Esophagus squamous epithelium (tissue), 5 donors: ENCODE measurements at regions not wholly inside any gene's neighbourhood (a gene's known extent, or its start where the extent isn't known, plus 50 kb on each side); places are given as distances from the start of the nearest gene placed in this dataset.
"Not testable (repeated sequence)": the region's sequence is repeated elsewhere in the genome, so short reads cannot be mapped to it uniquely, and the experiment has no call there.

Source experiments
- DNase-seq: peaks from one replicate; lab custom pipeline; 2025; lab: John Stamatoyannopoulos, UW
- H3K27ac ChIP-seq, 4 donors: fragments of 200-600 bp; sonication (generic); one replicate each; pipeline ENCODE4 v1.5.1; 2016 to 2019; ENCODE audit warnings: mild to moderate bottlenecking in 1 of 4
- H3K27me3 ChIP-seq, 4 donors: fragments of 200-600 bp; sonication (generic); 1 replicate in 3 of 4; 2 replicates in 1 of 4; pipeline versions ENCODE4 v1.5.1 to v1.6.0; 2017 to 2021; ENCODE audit warnings: antibody characterized with exemption in 1 of 4
- H3K36me3 ChIP-seq, 3 donors: fragments of 200-600 bp; sonication (generic); one replicate each; pipeline ENCODE4 v1.5.1; 2016 to 2019
- H3K4me1 ChIP-seq, 3 donors: fragments of 200-600 bp; sonication (generic); one replicate each; pipeline ENCODE4 v1.5.1; 2017 to 2019
- H3K4me3 ChIP-seq, 4 donors: fragments of 200-600 bp; sonication (generic); 1 replicate in 3 of 4; 2 replicates in 1 of 4; pipeline ENCODE4 v1.5.1; 2016 to 2019; ENCODE audit warnings: mild to moderate bottlenecking in 2 of 4, moderate library complexity in 1 of 4
- H3K9me3 ChIP-seq, 3 donors: fragments of 200-600 bp; sonication (generic); one replicate each; pipeline ENCODE4 v1.5.1; 2016 to 2019
- CTCF ChIP-seq, 6 experiments: fragments of 450-650 bp in 4 of 6; fragments of 200-600 bp in 2 of 6; sonication (generic) in 2 of 6; IDR thresholded peaks; one replicate each; pipeline ENCODE4 v1.5.1; 2016 to 2019; ENCODE audit warnings: antibody characterized with exemption in 6 of 6, mild to moderate bottlenecking in 4 of 6, moderate library complexity in 4 of 6
- POLR2A ChIP-seq, 4 donors: fragments of 450-650 bp; IDR thresholded peaks; one replicate each; pipeline ENCODE4 v1.6.1; 2017; ENCODE audit warnings: antibody characterized with exemption in 4 of 4, mild to moderate bottlenecking in 4 of 4, moderate library complexity in 3 of 4
- WGBS, 2 donors: methylation state at CpG; one replicate each; pipeline ENCODE4 v1.1.5; 2018; 5-methylcytosine and 5-hydroxymethylcytosine counted together
- intact Hi-C: fragments of 100-400 bp; cut with DNase I; formaldehyde crosslinking; loops from one replicate; pipeline ENCODE4 v1.15.0; 2022
- donor health status: DM: yes; HTN: yes; CAD: no.

GRCh38 chr4:64911846-64912245 is 502.6 kb upstream of the TECRL start:
- DNase-seq: no peak
- Histone ChIP-seq H3K36me3 (no peaks in the 10 kb centered on the region), H3K4me3 (no peak overlapping the region), H3K4me1 (no peaks in the 10 kb centered on the region), H3K27me3 (no peaks in the 10 kb centered on the region), H3K27ac (no peak overlapping the region), H3K9me3 (no peaks in the 10 kb centered on the region)
- intact Hi-C loops: no loop called here
- TF ChIP-seq POLR2A (IDR thresholded peaks at IDR 0.05) (no peak), CTCF (IDR thresholded peaks at IDR 0.05) (no peak)
- 41 to 55% methylated on average over 2 of the region's 2 CpGs for WGBS, 2 donors

GRCh38 chr4:64903986-64904385 is 494.7 kb upstream of the TECRL start:
- no peaks in the 10 kb centered on the region for H3K27me3 ChIP-seq
- no peaks in the 10 kb centered on the region for H3K9me3 ChIP-seq
- H3K36me3 ChIP-seq: no peaks in the 10 kb centered on the region
- 76 to 81% methylated on average over 2 of the region's 2 CpGs for WGBS, 2 donors
- DNase-seq: no peak
- TF ChIP-seq CTCF (IDR thresholded peaks at IDR 0.05) (no peak), POLR2A (IDR thresholded peaks at IDR 0.05) (no peak)
- intact Hi-C loops: no loop called here
- no peak overlapping the region for H3K27ac ChIP-seq
- no peaks in the 10 kb centered on the region for H3K4me1 ChIP-seq
- H3K4me3 ChIP-seq: no peak overlapping the region

GRCh38 chr4:64899563-64899962 is 490.3 kb upstream of the TECRL start:
- TF ChIP-seq CTCF (IDR thresholded peaks at IDR 0.05) (no peak), POLR2A (IDR thresholded peaks at IDR 0.05) (no peak)
- Histone ChIP-seq H3K4me1 (no peaks in the 10 kb centered on the region), H3K36me3 (no peaks in the 10 kb centered on the region), H3K9me3 (no peaks in the 10 kb centered on the region), H3K27me3 (no peaks in the 10 kb centered on the region), H3K4me3 (no peak overlapping the region), H3K27ac (no peak overlapping the region)
- no peak for DNase-seq
- intact Hi-C loops: no loop called here

GRCh38 chr4:64899030-64899429 is 489.8 kb upstream of the TECRL start:
- H3K4me3 ChIP-seq, H3K9me3 ChIP-seq, H3K4me1 ChIP-seq, H3K27ac ChIP-seq, DNase-seq, H3K36me3 ChIP-seq, intact Hi-C loops, H3K27me3 ChIP-seq: not testable (repeated sequence)
- WGBS, 2 donors: 70 to 73% methylated on average over 2 of the region's 2 CpGs

- no peak overlapping the region for H3K27ac ChIP-seq
- intact Hi-C loops: no loop called here
- 69 to 74% methylated on average over 4 of the region's 4 CpGs for WGBS, 2 donors
- no peak overlapping the region for H3K4me3 ChIP-seq
- no peaks in the 10 kb centered on the region for H3K9me3 ChIP-seq
- DNase-seq: no peak
- TF ChIP-seq CTCF (IDR thresholded peaks at IDR 0.05): no peak
- no peak for TF ChIP-seq POLR2A (IDR thresholded peaks at IDR 0.05)
- no peaks in the 10 kb centered on the region for H3K27me3 ChIP-seq
- H3K36me3 ChIP-seq: no peaks in the 10 kb centered on the region
- H3K4me1 ChIP-seq: no peaks in the 10 kb centered on the region
Measured at GRCh38 chr4:64897683-64898082, 488.4 kb upstream of the TECRL start.

- no peak overlapping the region for H3K4me3 ChIP-seq
- intact Hi-C loops: no loop called here
- TF ChIP-seq CTCF (IDR thresholded peaks at IDR 0.05) (no peak), POLR2A (IDR thresholded peaks at IDR 0.05) (no peak)
- no peak for DNase-seq
- H3K27ac ChIP-seq: no peak overlapping the region
- H3K27me3 ChIP-seq: no peaks in the 10 kb centered on the region
- H3K4me1 ChIP-seq: no peaks in the 10 kb centered on the region
- H3K36me3 ChIP-seq: no peaks in the 10 kb centered on the region
- H3K9me3 ChIP-seq: no peaks in the 10 kb centered on the region
Measured at GRCh38 chr4:64895031-64895430, 485.8 kb upstream of the TECRL start.
